HK-2 (cell line): ENCODE measurements at regions not wholly inside any gene's neighbourhood (a gene's known extent, or its start where the extent isn't known, plus 50 kb on each side); places are given as distances from the start of the nearest gene placed in this dataset.

Experiments
- DNase-seq: peaks from one replicate; pipeline ENCODE4 v3.0.0-alpha.2; 2018; ENCODE audit not compliant: unreplicated experiment

- no peak for DNase-seq
These were observed 490.8 kb upstream of the PIK3C3 start for GRCh38 chr18:41464278-41464677.

DNA sequence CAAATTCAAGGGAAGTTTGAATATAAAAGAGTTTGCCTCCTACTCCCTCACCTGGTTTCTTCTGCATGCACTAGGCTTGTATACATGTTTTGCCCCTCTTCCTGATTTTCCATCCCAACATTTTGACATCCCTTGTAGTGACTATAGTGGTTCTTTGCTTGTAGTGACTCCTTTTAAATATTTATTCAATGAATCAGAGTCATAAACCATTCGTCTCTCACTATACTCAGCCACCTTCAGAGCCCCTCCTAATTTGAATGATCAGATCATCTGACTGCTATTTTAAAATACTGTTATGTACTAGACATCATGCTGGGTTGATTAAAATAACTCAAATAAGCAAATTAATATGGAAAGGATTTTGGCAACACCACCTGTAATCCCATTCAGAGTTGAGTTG is 492.1 kb upstream of the PIK3C3 start:
- DNase-seq: no peak

GRCh38 chr18:41461114-41461513 is 493.9 kb upstream of the PIK3C3 start:
- DNase-seq: no peak

GRCh38 chr18:41459656-41460055 is 495.4 kb upstream of the PIK3C3 start:
- no peak for DNase-seq

- no peak for DNase-seq
These were observed 496.7 kb upstream of the PIK3C3 start for GRCh38 chr18:41458376-41458775.

GRCh38 chr18:41457765-41458326 is 497.2 kb upstream of the PIK3C3 start:
- DNase-seq: no peak

- no peak for DNase-seq
These were observed 498.2 kb upstream of the PIK3C3 start for GRCh38 chr18:41456831-41457230.

DNA sequence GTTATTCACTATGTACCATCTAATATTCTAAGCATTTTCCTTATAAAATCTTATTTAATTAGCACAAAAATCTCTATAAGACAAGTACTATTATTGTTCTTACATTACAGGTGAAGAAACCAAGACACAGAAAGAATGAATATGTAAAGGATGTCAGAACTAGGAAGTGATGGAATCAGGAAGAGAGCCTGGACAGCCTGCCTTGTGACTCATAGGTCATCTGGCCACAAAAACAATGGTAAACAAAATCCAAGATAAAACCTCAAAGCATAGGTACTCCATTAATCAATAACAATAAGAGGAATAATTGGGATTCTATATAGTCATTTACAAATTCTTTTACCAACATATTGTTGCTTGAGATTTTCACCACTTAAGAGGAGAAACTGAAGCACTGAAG is 505.4 kb upstream of the PIK3C3 start:
- no peak for DNase-seq

DNA sequence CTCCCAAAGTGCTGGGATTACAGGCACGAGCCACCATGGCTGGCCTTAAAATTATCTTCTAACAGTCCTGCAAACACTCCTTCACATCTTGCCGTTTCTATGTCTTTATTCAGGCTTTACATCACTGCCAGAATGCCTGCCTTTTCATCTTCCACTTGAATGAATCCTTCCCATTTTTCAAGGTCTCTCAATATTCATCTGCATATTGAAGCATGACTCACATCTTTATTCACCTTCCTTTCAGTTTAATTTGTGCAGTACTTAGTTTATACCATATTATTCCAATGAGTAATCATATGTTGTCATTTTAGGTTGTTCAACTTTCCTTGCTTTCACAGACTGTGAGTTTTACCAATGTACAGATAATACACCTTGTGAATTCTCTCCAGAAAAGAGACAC is 510.1 kb upstream of the PIK3C3 start:
- no peak for DNase-seq

GRCh38 chr18:41436772-41437171 is 518.3 kb upstream of the PIK3C3 start:
- no peak for DNase-seq

DNA sequence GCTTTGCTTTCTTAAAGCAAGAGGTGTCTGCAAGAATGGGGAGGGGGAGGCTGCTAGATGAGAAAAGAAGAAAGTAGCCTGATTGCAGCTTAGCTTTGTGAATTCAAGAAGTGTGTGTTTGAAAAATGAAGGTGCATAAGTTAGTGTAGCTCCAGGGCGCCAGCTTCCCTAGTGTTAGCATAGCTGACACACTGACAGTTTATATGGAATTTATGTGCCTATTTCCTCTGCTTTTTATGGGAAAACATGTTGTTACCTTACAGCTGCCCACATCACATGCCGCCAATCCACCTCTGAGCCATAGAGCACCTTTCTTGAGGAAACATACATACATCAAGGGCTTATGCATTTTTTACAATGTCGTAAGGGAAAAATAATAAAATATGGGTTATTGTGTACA is 536.4 kb upstream of the PIK3C3 start:
- no peak for DNase-seq

GRCh38 chr18:41416044-41416443 is 539.0 kb upstream of the PIK3C3 start:
- no peak for DNase-seq

DNA sequence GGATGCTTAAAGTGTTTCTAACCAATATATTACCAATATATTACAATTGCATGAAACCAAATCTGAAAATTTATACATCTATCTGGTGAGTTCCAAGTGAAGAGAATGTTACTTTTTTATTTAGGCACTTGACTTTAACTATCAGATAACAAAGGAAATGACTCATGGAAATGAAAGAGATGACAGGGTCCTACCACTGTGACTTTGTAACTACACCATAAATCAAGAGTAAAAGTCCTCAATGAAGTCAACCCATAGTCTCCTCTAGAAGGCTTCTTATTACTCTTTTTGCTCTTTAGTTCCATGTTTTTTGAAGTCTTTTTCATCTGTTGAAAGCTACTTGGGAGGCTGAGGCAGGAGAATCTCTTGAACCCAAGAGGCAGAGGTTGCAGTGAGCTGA is 545.0 kb upstream of the PIK3C3 start:
- DNase-seq: no peak

GRCh38 chr18:41406834-41407233 is 548.2 kb upstream of the PIK3C3 start:
- DNase-seq: no peak

- no peak for DNase-seq
These were observed 558.2 kb upstream of the PIK3C3 start for GRCh38 chr18:41396861-41397260.

DNA sequence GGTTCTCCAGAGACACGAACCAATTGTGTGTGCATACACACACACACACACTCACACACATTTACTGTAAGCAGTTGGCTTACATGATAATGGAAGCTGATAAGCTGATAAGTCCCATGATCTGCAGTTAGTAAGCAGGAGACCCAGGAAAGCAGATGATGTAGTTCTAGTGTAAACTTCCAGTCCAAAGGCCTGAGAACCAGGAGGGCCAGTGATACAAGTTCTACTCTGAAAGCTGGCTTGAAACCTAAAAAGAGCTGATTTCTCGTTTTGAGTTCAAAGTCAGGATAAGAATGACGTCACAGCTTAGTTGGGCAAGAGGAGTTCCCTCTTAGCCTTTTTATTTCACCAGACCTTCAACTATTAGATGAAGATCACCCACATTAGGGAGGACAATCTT is 558.8 kb upstream of the PIK3C3 start:
- DNase-seq: no peak

DNA sequence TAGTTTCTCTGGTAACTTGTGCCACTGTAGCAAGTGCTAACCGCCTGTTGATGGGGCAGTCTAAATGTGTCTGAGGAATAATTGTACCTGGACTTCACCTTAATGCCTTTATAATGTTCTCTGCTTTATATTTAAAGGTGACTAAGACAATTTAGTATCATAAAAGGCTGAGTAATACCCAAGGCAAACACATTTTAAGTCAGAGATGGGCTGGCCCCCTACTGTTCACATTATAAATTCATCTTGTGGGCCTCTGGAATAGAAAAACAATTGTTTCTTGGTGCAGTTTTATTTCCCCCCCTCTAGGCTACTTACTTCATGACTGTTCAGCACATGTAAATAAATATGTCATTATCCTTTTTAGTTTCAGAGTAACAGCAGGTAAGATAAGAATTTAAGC is 559.3 kb upstream of the PIK3C3 start:
- DNase-seq: no peak

GRCh38 chr18:41391616-41392595 is 563.1 kb upstream of the PIK3C3 start:
- peak; percentile 26 for DNase-seq

DNA sequence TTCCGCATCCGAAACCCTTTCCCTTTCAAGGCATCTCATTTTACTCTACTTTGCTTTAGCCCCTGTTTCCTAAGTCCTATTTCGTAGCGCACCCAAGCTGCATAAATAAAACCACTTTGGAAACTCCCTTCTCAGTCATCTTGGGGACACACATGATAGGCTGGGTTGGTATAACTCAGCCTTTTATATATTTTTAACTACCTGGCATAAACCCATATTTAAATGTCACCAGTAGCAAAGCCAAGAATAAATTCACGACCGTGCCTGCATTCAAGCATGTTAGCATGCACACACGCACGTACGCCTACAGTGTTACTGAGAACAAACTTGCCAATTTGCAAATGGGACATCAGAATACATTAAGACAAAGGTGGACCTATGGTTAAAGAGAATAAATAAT is 564.7 kb upstream of the PIK3C3 start:
- DNase-seq: no peak

DNA sequence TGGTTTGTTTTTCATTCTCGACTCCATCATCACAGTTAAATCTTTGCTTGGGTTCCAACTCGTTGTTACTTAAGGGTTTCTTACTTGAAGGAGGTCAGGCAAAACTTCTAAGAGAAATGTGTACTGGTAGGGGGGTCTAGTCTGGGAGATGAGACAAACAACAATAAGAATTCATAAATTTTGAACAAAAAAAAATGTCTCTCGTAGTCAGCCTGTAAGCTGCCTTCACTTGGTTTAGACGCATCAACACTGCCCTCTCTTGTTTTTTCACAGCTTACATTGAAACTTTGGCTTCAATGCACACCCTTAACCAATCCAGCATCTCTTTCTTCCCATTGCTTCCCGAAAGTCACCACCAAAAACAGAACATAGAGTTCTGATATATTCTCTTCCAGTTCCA is 576.4 kb upstream of the PIK3C3 start:
- DNase-seq: no peak

DNA sequence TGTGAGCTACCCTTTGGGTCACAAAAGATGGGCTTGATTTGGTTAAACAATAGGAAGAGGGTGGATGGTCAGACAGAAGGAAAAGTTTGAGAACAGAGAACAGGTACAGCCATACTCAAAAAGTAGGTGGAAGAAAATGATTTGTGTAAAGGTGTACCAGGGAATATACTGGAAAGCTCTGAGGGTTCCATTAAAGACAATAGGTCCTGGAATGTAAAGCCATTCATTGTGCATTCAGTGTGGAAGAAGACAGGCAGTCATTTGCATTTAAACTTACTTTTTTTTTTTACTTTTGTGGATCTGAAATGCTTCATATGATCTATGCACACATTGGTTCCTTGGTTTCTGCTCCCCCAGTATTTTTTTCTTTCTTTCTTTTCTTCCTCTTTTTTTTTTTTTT is 581.4 kb upstream of the PIK3C3 start:
- DNase-seq: no peak

- no peak for DNase-seq
These were observed 582.9 kb upstream of the PIK3C3 start for GRCh38 chr18:41372046-41372665.
